ENCODE measurements at regions not wholly inside any gene's neighbourhood (a gene's known extent, or its start where the extent isn't known, plus 50 kb on each side); places are given as distances from the start of the nearest gene placed in this dataset.

GRCh38 chr12:63008372-63008771 is 73.4 kb upstream of the PPM1H start:
- WGBS, 2 donors: 91 to 95% methylated on average over 4 of the region's 4 CpGs
- no peaks in the 10 kb centered on the region for H3K27me3 ChIP-seq (ENCODE audit: control insufficient read depth in 3 of 3, insufficient read depth in 3 of 3, low read length in 2 of 3)
- no peaks in the 10 kb centered on the region for H3K36me3 ChIP-seq (ENCODE audit: control insufficient read depth in 4 of 4, insufficient read depth in 4 of 4, low read length in 4 of 4)
- peaks cover 0 to 5% (median 0%) of the 10 kb centered on the region in 4 donors for H3K9me3 ChIP-seq (ENCODE audit: control insufficient read depth in 4 of 4, insufficient read depth in 3 of 4, low read length in 3 of 4)
- no peaks in the 10 kb centered on the region for H3K4me1 ChIP-seq (ENCODE audit: control insufficient read depth in 5 of 5, insufficient read depth in 5 of 5, low read length in 5 of 5)
- DNase-seq (no peak), ATAC-seq (ENCODE audit: insufficient read depth, low FRiP score) (no peak)
- no peak overlapping the region for H3K27ac ChIP-seq (ENCODE audit: low read depth in 1 of 2, low read length in 1 of 2)
- H3K4me3 ChIP-seq: no peak overlapping the region
- TF ChIP-seq CTCF (IDR thresholded peaks at IDR 0.05; ENCODE audit: control extremely low read depth, extremely low read depth): no peak
- H3K9ac ChIP-seq (ENCODE audit: insufficient read depth in 1 of 2, low read length in 2 of 2): no peak overlapping the region

GRCh38 chr12:63007726-63008125 is 72.8 kb upstream of the PPM1H start:
- DNase-seq (no peak), ATAC-seq (ENCODE audit: insufficient read depth, low FRiP score) (no peak)
- H3K9me3 ChIP-seq (ENCODE audit: control insufficient read depth in 4 of 4, insufficient read depth in 3 of 4, low read length in 3 of 4): peaks cover 0 to 6% (median 0%) of the 10 kb centered on the region in 4 donors
- no peak for TF ChIP-seq CTCF (IDR thresholded peaks at IDR 0.05; ENCODE audit: control extremely low read depth, extremely low read depth)
- H3K4me3 ChIP-seq: no peak overlapping the region
- no peaks in the 10 kb centered on the region for H3K27me3 ChIP-seq (ENCODE audit: control insufficient read depth in 3 of 3, insufficient read depth in 3 of 3, low read length in 2 of 3)
- WGBS, 2 donors: 71 to 84% methylated on average over 6 of the region's 6 CpGs
- H3K36me3 ChIP-seq (ENCODE audit: control insufficient read depth in 4 of 4, insufficient read depth in 4 of 4, low read length in 4 of 4): no peaks in the 10 kb centered on the region
- no peak overlapping the region for H3K27ac ChIP-seq (ENCODE audit: low read depth in 1 of 2, low read length in 1 of 2)
- H3K9ac ChIP-seq (ENCODE audit: insufficient read depth in 1 of 2, low read length in 2 of 2): no peak overlapping the region
- no peaks in the 10 kb centered on the region for H3K4me1 ChIP-seq (ENCODE audit: control insufficient read depth in 5 of 5, insufficient read depth in 5 of 5, low read length in 5 of 5)

GRCh38 chr12:63006536-63006935 is 71.6 kb upstream of the PPM1H start:
- Histone ChIP-seq H3K9ac (ENCODE audit: insufficient read depth in 1 of 2, low read length in 2 of 2) (no peak overlapping the region), H3K27me3 (ENCODE audit: control insufficient read depth in 3 of 3, insufficient read depth in 3 of 3, low read length in 2 of 3) (no peaks in the 10 kb centered on the region), H3K9me3 (ENCODE audit: control insufficient read depth in 4 of 4, insufficient read depth in 3 of 4, low read length in 3 of 4) (peaks cover 0 to 6% (median 0%) of the 10 kb centered on the region in 4 donors), H3K4me1 (ENCODE audit: control insufficient read depth in 5 of 5, insufficient read depth in 5 of 5, low read length in 5 of 5) (no peaks in the 10 kb centered on the region), H3K4me3 (no peak overlapping the region), H3K27ac (ENCODE audit: low read depth in 1 of 2, low read length in 1 of 2) (no peak overlapping the region), H3K36me3 (ENCODE audit: control insufficient read depth in 4 of 4, insufficient read depth in 4 of 4, low read length in 4 of 4) (no peaks in the 10 kb centered on the region)
- ATAC-seq (ENCODE audit: insufficient read depth, low FRiP score): no peak
- peak in 2 of 3 donors; percentile 3 to 17 for DNase-seq
- TF ChIP-seq CTCF (IDR thresholded peaks at IDR 0.05; ENCODE audit: control extremely low read depth, extremely low read depth): no peak
- 37 to 49% methylated on average over 4 of the region's 4 CpGs for WGBS, 2 donors

- Histone ChIP-seq H3K27me3 (ENCODE audit: control insufficient read depth in 3 of 3, insufficient read depth in 3 of 3, low read length in 2 of 3) (no peaks in the 10 kb centered on the region), H3K27ac (ENCODE audit: low read depth in 1 of 2, low read length in 1 of 2) (no peak overlapping the region), H3K4me3 (no peak overlapping the region), H3K4me1 (ENCODE audit: control insufficient read depth in 5 of 5, insufficient read depth in 5 of 5, low read length in 5 of 5) (no peaks in the 10 kb centered on the region), H3K9ac (ENCODE audit: insufficient read depth in 1 of 2, low read length in 2 of 2) (no peak overlapping the region), H3K9me3 (ENCODE audit: control insufficient read depth in 4 of 4, insufficient read depth in 3 of 4, low read length in 3 of 4) (peaks cover 0 to 4% (median 0%) of the 10 kb centered on the region in 4 donors), H3K36me3 (ENCODE audit: control insufficient read depth in 4 of 4, insufficient read depth in 4 of 4, low read length in 4 of 4) (no peaks in the 10 kb centered on the region)
- ATAC-seq (ENCODE audit: insufficient read depth, low FRiP score) (no peak), DNase-seq (no peak)
- TF ChIP-seq CTCF (IDR thresholded peaks at IDR 0.05; ENCODE audit: control extremely low read depth, extremely low read depth): no peak
Measured at GRCh38 chr12:63005382-63005781, 70.4 kb upstream of the PPM1H start.
